Kidney (tissue), 13 donors: ENCODE measurements at regions not wholly inside any gene's neighbourhood (a gene's known extent, or its start where the extent isn't known, plus 50 kb on each side); places are given as distances from the start of the nearest gene placed in this dataset.

ENCODE experiments used
- DNase-seq, 5 donors: peaks; one replicate each; pipeline ENCODE4 v3.0.0-alpha.2; 2013 to 2020
- FAIRE-seq: peaks from 2 replicates; lab custom pipeline; 2012; peaks lifted over from hg19 to GRCh38; lab: Jason Lieb, UNC
- H3K27ac ChIP-seq, 2 donors: one replicate each; pipeline ENCODE4 v1.7.0; 2013; ENCODE audit warnings: low read depth in 2 of 2, low read length in 2 of 2, inconsistent platforms in 1 of 2
- H3K27me3 ChIP-seq: one replicate; pipeline ENCODE4 v1.7.1; 2013; ENCODE audit warnings: low read length, inconsistent platforms; ENCODE audit not compliant: control insufficient read depth, insufficient read depth
- H3K36me3 ChIP-seq, 3 donors: one replicate each; pipeline versions ENCODE4 v1.7.0 to v1.7.1; 2013; ENCODE audit warnings: low read length in 3 of 3, control low read depth in 1 of 3, inconsistent platforms in 1 of 3; ENCODE audit not compliant: insufficient read depth in 3 of 3, control insufficient read depth in 2 of 3
- H3K4me1 ChIP-seq, 3 donors: one replicate each; pipeline versions ENCODE4 v1.7.0 to v1.7.1; 2013; ENCODE audit warnings: low read length in 3 of 3, inconsistent platforms in 1 of 3, low read depth in 1 of 3; ENCODE audit not compliant: control insufficient read depth in 2 of 3, insufficient read depth in 2 of 3
- H3K4me3 ChIP-seq, 3 donors: one replicate each; pipeline versions ENCODE4 v1.7.0 to v1.8.1; 2013; ENCODE audit warnings: low read length in 3 of 3, control low read depth in 1 of 3, inconsistent platforms in 1 of 3
- H3K9ac ChIP-seq, 3 donors: one replicate each; pipeline versions ENCODE4 v1.7.0 to v1.7.1; 2013; ENCODE audit warnings: low read length in 3 of 3, control low read depth in 1 of 3, inconsistent platforms in 1 of 3
- H3K9me3 ChIP-seq, 3 donors: one replicate each; pipeline versions ENCODE4 v1.7.0 to v1.7.1; 2013; ENCODE audit warnings: low read length in 3 of 3, control low read depth in 1 of 3, inconsistent platforms in 1 of 3; ENCODE audit not compliant: control insufficient read depth in 2 of 3, insufficient read depth in 1 of 3
- intact Hi-C: fragments of 100-400 bp; cut with DNase I; formaldehyde crosslinking; loops from one replicate; pipeline ENCODE4 v1.11.1; 2022
- TF ChIP-seq, protein P1 (sequence below): IDR thresholded peaks from 3 replicates; pipeline ENCODE4 v1.5.1; 2012; ENCODE audit warnings: mild to moderate bottlenecking, moderate library complexity, borderline replicate concordance; ENCODE audit not compliant: insufficient read depth; ENCODE audit errors: extremely low read depth
- donor health status: control.
- donor health status: control.
- donor health status: control.
- donor health status: control.
- donor health status: control.
- donor health status: DM: yes; HTN: yes; CAD: no.
- donor health status: Normal renal cell carcinoma (clear cell type).

GRCh38 chr18:27855486-27855885 lies 321.4 kb downstream of the CDH2 start:
- H3K9me3 ChIP-seq = no peaks in the 10 kb centered on the region
- H3K4me3 ChIP-seq = no peak overlapping the region
- no peaks in the 10 kb centered on the region for H3K36me3 ChIP-seq
- TF ChIP-seq, protein P1, sequence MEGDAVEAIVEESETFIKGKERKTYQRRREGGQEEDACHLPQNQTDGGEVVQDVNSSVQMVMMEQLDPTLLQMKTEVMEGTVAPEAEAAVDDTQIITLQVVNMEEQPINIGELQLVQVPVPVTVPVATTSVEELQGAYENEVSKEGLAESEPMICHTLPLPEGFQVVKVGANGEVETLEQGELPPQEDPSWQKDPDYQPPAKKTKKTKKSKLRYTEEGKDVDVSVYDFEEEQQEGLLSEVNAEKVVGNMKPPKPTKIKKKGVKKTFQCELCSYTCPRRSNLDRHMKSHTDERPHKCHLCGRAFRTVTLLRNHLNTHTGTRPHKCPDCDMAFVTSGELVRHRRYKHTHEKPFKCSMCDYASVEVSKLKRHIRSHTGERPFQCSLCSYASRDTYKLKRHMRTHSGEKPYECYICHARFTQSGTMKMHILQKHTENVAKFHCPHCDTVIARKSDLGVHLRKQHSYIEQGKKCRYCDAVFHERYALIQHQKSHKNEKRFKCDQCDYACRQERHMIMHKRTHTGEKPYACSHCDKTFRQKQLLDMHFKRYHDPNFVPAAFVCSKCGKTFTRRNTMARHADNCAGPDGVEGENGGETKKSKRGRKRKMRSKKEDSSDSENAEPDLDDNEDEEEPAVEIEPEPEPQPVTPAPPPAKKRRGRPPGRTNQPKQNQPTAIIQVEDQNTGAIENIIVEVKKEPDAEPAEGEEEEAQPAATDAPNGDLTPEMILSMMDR = no peak
- FAIRE-seq = peak; percentile 100
- no peak overlapping the region for H3K9ac ChIP-seq
- no peaks in the 10 kb centered on the region for H3K27me3 ChIP-seq
- H3K4me1 ChIP-seq = no peaks in the 10 kb centered on the region
- intact Hi-C loops = no loop called here
- no peak overlapping the region for H3K27ac ChIP-seq
- no peak for DNase-seq

GRCh38 chr18:27854631-27855030 lies 322.3 kb downstream of the CDH2 start:
- TF ChIP-seq, protein P1 = no peak
- intact Hi-C loops = no loop called here
- H3K4me1 ChIP-seq = no peaks in the 10 kb centered on the region
- FAIRE-seq (no peak), DNase-seq (peak in 1 of 5 donors; percentile 31)
- H3K36me3 ChIP-seq = no peaks in the 10 kb centered on the region
- no peak overlapping the region for H3K4me3 ChIP-seq
- no peak overlapping the region for H3K27ac ChIP-seq
- H3K9ac ChIP-seq = no peak overlapping the region
- no peaks in the 10 kb centered on the region for H3K27me3 ChIP-seq
- H3K9me3 ChIP-seq = no peaks in the 10 kb centered on the region

GRCh38 chr18:27848336-27848735 lies 328.6 kb downstream of the CDH2 start:
- H3K27ac ChIP-seq = no peak overlapping the region
- no peak overlapping the region for H3K4me3 ChIP-seq
- TF ChIP-seq, protein P1 = no peak
- no peaks in the 10 kb centered on the region for H3K4me1 ChIP-seq
- intact Hi-C loops = no loop called here
- no peak overlapping the region for H3K9ac ChIP-seq
- no peaks in the 10 kb centered on the region for H3K27me3 ChIP-seq
- DNase-seq (no peak), FAIRE-seq (no peak)
- no peaks in the 10 kb centered on the region for H3K36me3 ChIP-seq
- no peaks in the 10 kb centered on the region for H3K9me3 ChIP-seq

- Histone ChIP-seq H3K4me1 (no peaks in the 10 kb centered on the region), H3K27ac (no peak overlapping the region), H3K9me3 (no peaks in the 10 kb centered on the region), H3K36me3 (no peaks in the 10 kb centered on the region), H3K27me3 (no peaks in the 10 kb centered on the region), H3K4me3 (no peak overlapping the region), H3K9ac (no peak overlapping the region)
- intact Hi-C loops = no loop called here
- FAIRE-seq (no peak), DNase-seq (peak in 1 of 5 donors; percentile 13)
- TF ChIP-seq, protein P1 = no peak
Observed at GRCh38 chr18:27847412-27847811, 329.5 kb downstream of the CDH2 start.
